HL-60 (cell line): ENCODE measurements at regions not wholly inside any gene's neighbourhood (a gene's known extent, or its start where the extent isn't known, plus 50 kb on each side); places are given as distances from the start of the nearest gene placed in this dataset.

Source experiments
- DNase-seq, 2 experiments: peaks; one replicate each; pipeline ENCODE4 v3.0.0-alpha.2; 2010 to 2020; ENCODE audit warnings: low read depth in 1 of 2, low spot score in 1 of 2
- H3K27ac ChIP-seq: fragments of 250-450 bp; sonication (Bioruptor Pico); replicated peaks from 2 replicates; pipeline ENCODE4 v1.5.1; 2020; ENCODE audit warnings: mild to moderate bottlenecking, moderate library complexity
- H3K27me3 ChIP-seq: fragments of 250-450 bp; sonication (Bioruptor Pico); 2 replicates; pipeline ENCODE4 v1.5.1; 2021; ENCODE audit warnings: mild to moderate bottlenecking, moderate library complexity; ENCODE audit not compliant: insufficient read depth, poor library complexity, severe bottlenecking
- H3K4me3 ChIP-seq: replicated peaks from 2 replicates; pipeline ENCODE4 v1.5.1; 2011; ENCODE audit warnings: mild to moderate bottlenecking, control low read depth, low read length; ENCODE audit not compliant: insufficient read depth
- CTCF ChIP-seq: IDR thresholded peaks from one replicate; pipeline ENCODE4 v1.5.1; 2011; ENCODE audit warnings: low read length, control low read depth, inconsistent platforms; ENCODE audit not compliant: insufficient read depth
- GABPA ChIP-seq: IDR thresholded peaks from 2 replicates; pipeline ENCODE4 v1.6.1; 2012; ENCODE audit warnings: low read depth
- POLR2AphosphoS5 ChIP-seq: IDR thresholded peaks from 2 replicates; pipeline ENCODE4 v1.6.1; 2012; ENCODE audit warnings: low read depth
- REST ChIP-seq: IDR thresholded peaks from 2 replicates; pipeline ENCODE4 v1.6.1; 2012; ENCODE audit warnings: low read depth; ENCODE audit not compliant: insufficient replicate concordance
- SPI1 ChIP-seq: IDR thresholded peaks from 2 replicates; pipeline ENCODE4 v1.6.1; 2012; ENCODE audit warnings: low read depth, mild to moderate bottlenecking, borderline replicate concordance

- TF ChIP-seq SPI1 (no peak), CTCF (no peak), GABPA (no peak), POLR2AphosphoS5 (no peak)
- DNase-seq: no peak
- Histone ChIP-seq H3K4me3 (no peak overlapping the region), H3K27ac (no peak overlapping the region), H3K27me3 (no peaks in the 10 kb centered on the region)
Observed at GRCh38 chr21:16911166-16911607, 601.7 kb upstream of the CXADR start.

- DNase-seq: no peak
- no peak overlapping the region for H3K27ac ChIP-seq
- H3K27me3 ChIP-seq: no peaks in the 10 kb centered on the region
- TF ChIP-seq GABPA (no peak), CTCF (no peak), REST (no peak), POLR2AphosphoS5 (no peak), SPI1 (no peak)
- H3K4me3 ChIP-seq: no peak overlapping the region
Observed at GRCh38 chr21:16912075-16912474, 600.8 kb upstream of the CXADR start.

- no peak overlapping the region for H3K4me3 ChIP-seq
- no peak for TF ChIP-seq GABPA
- TF ChIP-seq POLR2AphosphoS5: no peak
- TF ChIP-seq SPI1: no peak
- TF ChIP-seq CTCF: no peak
- no peak for TF ChIP-seq REST
- DNase-seq: no peak
- no peak overlapping the region for H3K27ac ChIP-seq
- no peaks in the 10 kb centered on the region for H3K27me3 ChIP-seq
Observed at GRCh38 chr21:16913010-16913409, 599.8 kb upstream of the CXADR start.

- no peak overlapping the region for H3K27ac ChIP-seq
- H3K27me3 ChIP-seq: no peaks in the 10 kb centered on the region
- no peak for DNase-seq
- TF ChIP-seq CTCF (no peak), REST (no peak), SPI1 (no peak), GABPA (no peak), POLR2AphosphoS5 (no peak)
- no peak overlapping the region for H3K4me3 ChIP-seq
Observed at GRCh38 chr21:16928439-16928838, 584.4 kb upstream of the CXADR start.
